GM13977 (cell line): ENCODE measurements at regions not wholly inside any gene's neighbourhood (a gene's known extent, or its start where the extent isn't known, plus 50 kb on each side); places are given as distances from the start of the nearest gene placed in this dataset.

ENCODE experiments used
- DNase-seq: peaks from one replicate; pipeline ENCODE4 v3.0.0; 2012; ENCODE audit warnings: low spot score
- CTCF ChIP-seq: IDR thresholded peaks from 2 replicates; pipeline ENCODE4 v1.5.1; 2012; ENCODE audit warnings: mild to moderate bottlenecking, control low read depth; ENCODE audit not compliant: insufficient read depth; ENCODE audit errors: extremely low read depth, missing control alignments
- in situ Hi-C: fragments of 300-500 bp; cut with MboI; formaldehyde crosslinking; loops from one replicate; pipeline ENCODE4 v1.12.0; 2022; ENCODE audit warnings: low sequenced_read_pairs, low pct_unique_long_range_greater_than_20kb, mixed read lengths, inconsistent platforms; ENCODE audit not compliant: unreplicated experiment

- no peak for TF ChIP-seq CTCF
- no peak for DNase-seq
- in situ Hi-C loops: no loop called here
Observed at GRCh38 chr5:8376478-8376877, 507.5 kb downstream of the MTRR start.

- in situ Hi-C loops: no loop called here
- no peak for DNase-seq
- no peak for TF ChIP-seq CTCF
Observed at GRCh38 chr5:8381972-8382371, 513.0 kb downstream of the MTRR start.

GRCh38 chr5:8382456-8382855 lies 513.5 kb downstream of the MTRR start:
- in situ Hi-C loops: no loop called here
- TF ChIP-seq CTCF: no peak
- DNase-seq: no peak

- no peak for TF ChIP-seq CTCF
- no peak for DNase-seq
- in situ Hi-C loops: no loop called here
Observed at GRCh38 chr5:8383616-8384015, 514.7 kb downstream of the MTRR start.

- no peak for DNase-seq
- in situ Hi-C loops: no loop called here
- no peak for TF ChIP-seq CTCF
Observed at GRCh38 chr5:8386719-8387288, 517.9 kb downstream of the MTRR start.

GRCh38 chr5:8391911-8392310 lies 523.0 kb downstream of the MTRR start:
- DNase-seq: no peak
- in situ Hi-C loops: no loop called here
- TF ChIP-seq CTCF: no peak

GRCh38 chr5:8393240-8393639 lies 524.3 kb downstream of the MTRR start:
- TF ChIP-seq CTCF: no peak
- in situ Hi-C loops: no loop called here
- DNase-seq: no peak
